SKM-1 (cell line): ENCODE measurements at regions not wholly inside any gene's neighbourhood (a gene's known extent, or its start where the extent isn't known, plus 50 kb on each side); places are given as distances from the start of the nearest gene placed in this dataset.
"Not testable (repeated sequence)": the region's sequence is repeated elsewhere in the genome, so short reads cannot be mapped to it uniquely, and the experiment has no call there.

Experiments
- DNase-seq: peaks from one replicate; lab custom pipeline; 2025; ENCODE audit not compliant: unreplicated experiment; lab: John Stamatoyannopoulos, UW

GRCh38 chr15:39016706-39017105 is 452.1 kb upstream of the RASGRP1 start:
- DNase-seq = no peak

- no peak for DNase-seq
These were observed 454.4 kb upstream of the RASGRP1 start for GRCh38 chr15:39018966-39019365.

- DNase-seq = no peak
These were observed 456.7 kb upstream of the RASGRP1 start for GRCh38 chr15:39021341-39021740.

- DNase-seq = no peak
These were observed 458.1 kb upstream of the RASGRP1 start for GRCh38 chr15:39022532-39023305.

GRCh38 chr15:39025321-39025720 is 460.7 kb upstream of the RASGRP1 start:
- DNase-seq = no peak

- DNase-seq = no peak
These were observed 461.3 kb upstream of the RASGRP1 start for GRCh38 chr15:39025881-39026280.

GRCh38 chr15:39028069-39028468 is 463.5 kb upstream of the RASGRP1 start:
- DNase-seq = no peak

- DNase-seq = no peak
These were observed 465.1 kb upstream of the RASGRP1 start for GRCh38 chr15:39029741-39030140.

GRCh38 chr15:39030291-39031070 is 465.9 kb upstream of the RASGRP1 start:
- no peak for DNase-seq

- no peak for DNase-seq
These were observed 467.0 kb upstream of the RASGRP1 start for GRCh38 chr15:39031596-39031995.

- no peak for DNase-seq
These were observed 470.2 kb upstream of the RASGRP1 start for GRCh38 chr15:39034816-39035215.

GRCh38 chr15:39037611-39038010 is 473.0 kb upstream of the RASGRP1 start:
- DNase-seq = not testable (repeated sequence)

GRCh38 chr15:39040861-39041260 is 476.2 kb upstream of the RASGRP1 start:
- DNase-seq = no peak

GRCh38 chr15:39041979-39042495 is 477.4 kb upstream of the RASGRP1 start:
- DNase-seq = no peak

GRCh38 chr15:39051626-39052322 is 487.2 kb upstream of the RASGRP1 start:
- no peak for DNase-seq

- DNase-seq = no peak
These were observed 487.7 kb upstream of the RASGRP1 start for GRCh38 chr15:39052323-39052705.

GRCh38 chr15:39053480-39053879 is 488.9 kb upstream of the RASGRP1 start:
- DNase-seq = no peak

- DNase-seq = no peak
These were observed 489.6 kb upstream of the RASGRP1 start for GRCh38 chr15:39054128-39054732.

GRCh38 chr15:39056357-39056756 is 491.7 kb upstream of the RASGRP1 start:
- DNase-seq = no peak

- no peak for DNase-seq
These were observed 493.9 kb upstream of the RASGRP1 start for GRCh38 chr15:39058351-39059131.
